Stimulated activated naive CD8-positive, alpha-beta T cell treated with anti-CD3 and anti-CD28 coated beads, Interleukin-15, amount 100 ng/mL, for 72 hours (primary cell): ENCODE measurements at regions not wholly inside any gene's neighbourhood (a gene's known extent, or its start where the extent isn't known, plus 50 kb on each side); places are given as distances from the start of the nearest gene placed in this dataset.

ENCODE experiments used
- ATAC-seq: fragments of 150-1000 bp; cut with Tn5 transposase; 2 replicates; pipeline ENCODE4 v1.10.0; 2021; ENCODE audit warnings: mild to moderate bottlenecking, moderate library complexity
- DNase-seq, 2 donors: peaks; one replicate each; pipeline ENCODE4 v3.0.0; 2021 to 2022
- H3K27ac Mint-ChIP-seq, 2 donors: one replicate each; pipeline ENCODE4 v1.8.0; 2022; ENCODE audit warnings: mild to moderate bottlenecking in 2 of 2, mixed read lengths in 2 of 2, moderate library complexity in 2 of 2
- H3K27me3 Mint-ChIP-seq: one replicate; pipeline ENCODE4 v1.8.0; 2022; ENCODE audit warnings: mixed read lengths
- H3K4me1 Mint-ChIP-seq: one replicate; pipeline ENCODE4 v1.8.0; 2022; ENCODE audit warnings: mild to moderate bottlenecking, mixed read lengths
- H3K4me3 Mint-ChIP-seq, 2 donors: one replicate each; pipeline ENCODE4 v1.8.0; 2022; ENCODE audit warnings: mild to moderate bottlenecking in 2 of 2, mixed read lengths in 2 of 2, moderate library complexity in 1 of 2
- H3K9me3 Mint-ChIP-seq, 2 donors: one replicate each; pipeline ENCODE4 v1.8.0; 2022; ENCODE audit warnings: mixed read lengths in 2 of 2

- no peak overlapping the region for H3K27ac Mint-ChIP-seq
- DNase-seq = no peak
- H3K9me3 Mint-ChIP-seq = no peaks in the 10 kb centered on the region
- H3K4me1 Mint-ChIP-seq = no peaks in the 10 kb centered on the region
- H3K4me3 Mint-ChIP-seq = no peak overlapping the region
- peaks cover 19% of the 10 kb centered on the region for H3K27me3 Mint-ChIP-seq
- ATAC-seq = no peak
Measured at GRCh38 chr6:169845426-169846285, 94.2 kb downstream of the ERMARD start.

GRCh38 chr6:169844946-169845345, 93.5 kb downstream of the ERMARD start:
- Mint-ChIP-seq H3K27me3 (peaks cover 19% of the 10 kb centered on the region), H3K27ac (no peak overlapping the region), H3K4me1 (no peaks in the 10 kb centered on the region), H3K9me3 (no peaks in the 10 kb centered on the region), H3K4me3 (no peak overlapping the region)
- DNase-seq (no peak), ATAC-seq (no peak)

GRCh38 chr6:169843991-169844390, 92.6 kb downstream of the ERMARD start:
- H3K9me3 Mint-ChIP-seq = no peaks in the 10 kb centered on the region
- no peak overlapping the region for H3K4me3 Mint-ChIP-seq
- no peak for ATAC-seq
- no peak for DNase-seq
- peaks cover 19% of the 10 kb centered on the region for H3K27me3 Mint-ChIP-seq
- no peaks in the 10 kb centered on the region for H3K4me1 Mint-ChIP-seq
- H3K27ac Mint-ChIP-seq = no peak overlapping the region

- Mint-ChIP-seq H3K27me3 (peaks cover 19% of the 10 kb centered on the region), H3K9me3 (no peaks in the 10 kb centered on the region), H3K4me1 (no peaks in the 10 kb centered on the region), H3K4me3 (no peak overlapping the region), H3K27ac (no peak overlapping the region)
- ATAC-seq (no peak), DNase-seq (no peak)
Measured at GRCh38 chr6:169843110-169843509, 91.7 kb downstream of the ERMARD start.

GRCh38 chr6:169841907-169842606, 90.6 kb downstream of the ERMARD start:
- no peak for DNase-seq
- H3K27me3 Mint-ChIP-seq = peaks cover 20% of the 10 kb centered on the region
- H3K4me1 Mint-ChIP-seq = no peaks in the 10 kb centered on the region
- no peaks in the 10 kb centered on the region for H3K9me3 Mint-ChIP-seq
- no peak for ATAC-seq
- no peak overlapping the region for H3K4me3 Mint-ChIP-seq
- H3K27ac Mint-ChIP-seq = no peak overlapping the region

GRCh38 chr6:169841251-169841650, 89.8 kb downstream of the ERMARD start:
- no peak overlapping the region for H3K4me3 Mint-ChIP-seq
- no peak overlapping the region for H3K27ac Mint-ChIP-seq
- no peaks in the 10 kb centered on the region for H3K4me1 Mint-ChIP-seq
- ATAC-seq = no peak
- H3K27me3 Mint-ChIP-seq = peaks cover 28% of the 10 kb centered on the region
- no peak for DNase-seq
- no peaks in the 10 kb centered on the region for H3K9me3 Mint-ChIP-seq

- ATAC-seq (peak; percentile 70), DNase-seq (no peak)
- H3K27me3 Mint-ChIP-seq = peaks cover 39% of the 10 kb centered on the region
- no peaks in the 10 kb centered on the region for H3K4me1 Mint-ChIP-seq
- H3K4me3 Mint-ChIP-seq = peak overlapping the region in 1 of 2 donors; percentile 48
- H3K9me3 Mint-ChIP-seq = no peaks in the 10 kb centered on the region
- peak overlapping the region in 1 of 2 donors; percentile 92 for H3K27ac Mint-ChIP-seq
Measured at GRCh38 chr6:169839898-169840631, 88.6 kb downstream of the ERMARD start.

- Mint-ChIP-seq H3K27ac (peak overlapping the region in 1 of 2 donors; percentile 82), H3K9me3 (no peaks in the 10 kb centered on the region), H3K4me1 (no peaks in the 10 kb centered on the region), H3K4me3 (no peak overlapping the region), H3K27me3 (peaks cover 43% of the 10 kb centered on the region)
- ATAC-seq = no peak
- no peak for DNase-seq
Measured at GRCh38 chr6:169839493-169839892, 88.1 kb downstream of the ERMARD start.

- no peaks in the 10 kb centered on the region for H3K9me3 Mint-ChIP-seq
- DNase-seq (no peak), ATAC-seq (no peak)
- H3K27me3 Mint-ChIP-seq = peaks cover 43% of the 10 kb centered on the region
- H3K27ac Mint-ChIP-seq = no peak overlapping the region
- H3K4me1 Mint-ChIP-seq = no peaks in the 10 kb centered on the region
- no peak overlapping the region for H3K4me3 Mint-ChIP-seq
Measured at GRCh38 chr6:169839029-169839481, 87.6 kb downstream of the ERMARD start.

GRCh38 chr6:169838346-169839028, 87.1 kb downstream of the ERMARD start:
- no peak overlapping the region for H3K27ac Mint-ChIP-seq
- no peaks in the 10 kb centered on the region for H3K9me3 Mint-ChIP-seq
- no peak overlapping the region for H3K4me3 Mint-ChIP-seq
- peaks cover 44% of the 10 kb centered on the region for H3K27me3 Mint-ChIP-seq
- no peak for ATAC-seq
- DNase-seq = no peak
- H3K4me1 Mint-ChIP-seq = no peaks in the 10 kb centered on the region

- Mint-ChIP-seq H3K9me3 (no peaks in the 10 kb centered on the region), H3K27me3 (peaks cover 46% of the 10 kb centered on the region), H3K4me1 (no peaks in the 10 kb centered on the region), H3K27ac (no peak overlapping the region), H3K4me3 (no peak overlapping the region)
- DNase-seq (no peak), ATAC-seq (no peak)
Measured at GRCh38 chr6:169837529-169838250, 86.3 kb downstream of the ERMARD start.

GRCh38 chr6:169833258-169833794, 81.9 kb downstream of the ERMARD start:
- ATAC-seq (no peak), DNase-seq (no peak)
- no peak overlapping the region for H3K27ac Mint-ChIP-seq
- no peak overlapping the region for H3K4me3 Mint-ChIP-seq
- H3K4me1 Mint-ChIP-seq = peaks cover 10% of the 10 kb centered on the region
- H3K27me3 Mint-ChIP-seq = peaks cover 73% of the 10 kb centered on the region
- H3K9me3 Mint-ChIP-seq = no peaks in the 10 kb centered on the region

- Mint-ChIP-seq H3K27me3 (peaks cover 79% of the 10 kb centered on the region), H3K4me1 (peaks cover 10% of the 10 kb centered on the region), H3K27ac (no peak overlapping the region), H3K9me3 (no peaks in the 10 kb centered on the region), H3K4me3 (no peak overlapping the region)
- DNase-seq (no peak), ATAC-seq (no peak)
Measured at GRCh38 chr6:169832247-169832948, 81.0 kb downstream of the ERMARD start.
